T-helper 2 cell (primary cell): ENCODE measurements at regions not wholly inside any gene's neighbourhood (a gene's known extent, or its start where the extent isn't known, plus 50 kb on each side); places are given as distances from the start of the nearest gene placed in this dataset.
"Not testable (repeated sequence)": the region's sequence is repeated elsewhere in the genome, so short reads cannot be mapped to it uniquely, and the experiment has no call there.

Source experiments
- DNase-seq, 5 experiments: peaks; one replicate each; pipeline versions ENCODE4 v3.0.0 to v3.0.0-alpha.2; 2012 to 2022

- DNase-seq: peak in 1 of 5 experiments; percentile 5
Observed at GRCh38 chr1:143326662-143327061, 645.1 kb downstream of the FAM72C start.

GRCh38 chr1:143311154-143311553 lies 660.6 kb downstream of the FAM72C start:
- not testable (repeated sequence) for DNase-seq
